HS-27A (cell line): ENCODE measurements at regions not wholly inside any gene's neighbourhood (a gene's known extent, or its start where the extent isn't known, plus 50 kb on each side); places are given as distances from the start of the nearest gene placed in this dataset.
"Not testable (repeated sequence)": the region's sequence is repeated elsewhere in the genome, so short reads cannot be mapped to it uniquely, and the experiment has no call there.

ENCODE experiments used
- DNase-seq: peaks from one replicate; pipeline ENCODE4 v3.0.0-alpha.2; 2012; ENCODE audit warnings: low read depth, missing footprints

GRCh38 chr5:111635151-111635902, 121.7 kb downstream of the NREP start:
- DNase-seq, result no peak

GRCh38 chr5:111631328-111631727, 119.0 kb upstream of the STARD4 start:
- DNase-seq, result no peak

DNA sequence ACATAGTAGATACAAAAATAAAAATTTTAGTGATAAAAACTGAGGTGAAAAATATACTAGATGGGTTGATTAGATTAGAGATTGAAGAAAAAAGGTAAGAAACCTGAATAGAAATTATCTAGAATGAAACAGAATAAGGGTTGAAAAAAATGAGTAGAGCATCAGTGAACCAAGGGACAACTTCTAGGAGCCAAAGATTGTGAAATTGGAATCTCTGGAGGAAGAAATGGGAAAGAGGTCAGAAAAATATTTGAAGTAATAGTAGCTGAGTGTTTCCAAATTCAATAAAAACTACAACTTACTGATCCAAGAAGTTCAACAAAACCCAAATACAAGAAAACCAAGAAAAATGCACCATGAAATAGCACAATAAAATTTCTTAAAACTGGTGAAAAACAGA, 116.6 kb upstream of the STARD4 start:
- no peak for DNase-seq

GRCh38 chr5:111627862-111628261, 115.5 kb upstream of the STARD4 start:
- DNase-seq, result no peak

DNA sequence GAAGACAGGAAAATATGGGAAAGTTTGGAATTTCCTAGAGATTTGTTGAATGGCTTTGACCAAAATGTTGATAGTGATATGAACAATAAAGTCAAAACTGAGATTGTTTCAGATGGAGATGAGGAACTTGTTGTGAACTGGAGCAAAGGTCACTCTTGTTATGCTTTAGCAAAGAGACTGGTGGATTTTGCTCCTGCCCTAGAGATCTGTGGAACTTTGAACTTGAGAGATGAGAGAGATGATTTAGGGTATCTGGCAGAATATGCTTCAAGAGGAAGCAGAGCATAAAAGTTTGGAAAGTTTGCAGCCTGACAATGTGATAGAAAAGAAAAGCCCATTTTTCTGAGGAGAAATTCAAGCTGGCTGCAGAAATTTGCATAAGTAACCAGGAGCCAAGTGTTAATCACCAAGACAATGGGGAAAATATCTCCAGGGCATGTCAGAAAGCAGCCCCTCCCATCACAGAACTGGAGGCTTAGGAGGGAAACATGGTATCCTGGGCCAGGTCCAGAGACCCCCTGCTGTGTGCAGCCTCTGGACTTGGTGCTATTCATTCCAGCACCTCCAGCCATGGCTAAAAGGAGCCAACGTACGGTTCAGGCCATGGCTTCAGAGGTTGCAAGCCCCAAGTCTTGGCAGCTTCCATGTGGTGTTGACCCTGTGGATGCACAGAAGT, 114.3 kb upstream of the STARD4 start:
- no peak for DNase-seq

DNA sequence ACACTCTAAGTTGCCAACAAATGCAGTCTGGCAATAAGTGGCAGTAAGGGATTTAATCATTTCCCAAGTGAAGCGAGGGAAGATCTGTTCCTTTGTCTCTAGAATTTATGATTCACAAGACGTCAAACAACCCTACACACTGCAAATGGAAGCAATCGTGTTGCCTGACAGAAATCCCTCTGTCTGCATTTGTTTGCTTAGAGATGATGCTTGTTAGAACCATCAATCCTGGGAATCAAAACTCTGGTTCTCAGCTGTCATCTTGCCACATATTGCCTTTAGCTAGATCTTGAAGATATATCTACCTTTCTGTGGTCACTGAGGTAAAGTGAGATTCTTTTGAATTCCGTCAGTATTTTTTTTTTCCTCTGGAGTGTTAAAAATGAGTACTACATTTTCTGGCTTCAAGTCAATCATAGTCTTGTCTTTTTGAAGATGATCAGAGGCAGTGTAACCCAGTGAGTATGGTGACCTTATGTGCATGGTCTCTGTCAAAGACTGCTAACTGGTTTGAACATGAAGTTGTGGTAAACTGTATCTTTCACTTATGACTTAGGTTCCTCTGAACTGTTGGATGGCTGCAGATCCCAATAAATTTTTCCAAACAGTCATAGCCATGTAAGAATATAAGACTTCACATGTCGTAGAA, 106.4 kb upstream of the STARD4 start:
- DNase-seq, result no peak

- DNase-seq, result no peak
These were observed 102.7 kb upstream of the STARD4 start for GRCh38 chr5:111615054-111615453.

GRCh38 chr5:111612013-111612630, 99.8 kb upstream of the STARD4 start:
- DNase-seq, result not testable (repeated sequence)

GRCh38 chr5:111606194-111606593, 93.9 kb upstream of the STARD4 start:
- no peak for DNase-seq

DNA sequence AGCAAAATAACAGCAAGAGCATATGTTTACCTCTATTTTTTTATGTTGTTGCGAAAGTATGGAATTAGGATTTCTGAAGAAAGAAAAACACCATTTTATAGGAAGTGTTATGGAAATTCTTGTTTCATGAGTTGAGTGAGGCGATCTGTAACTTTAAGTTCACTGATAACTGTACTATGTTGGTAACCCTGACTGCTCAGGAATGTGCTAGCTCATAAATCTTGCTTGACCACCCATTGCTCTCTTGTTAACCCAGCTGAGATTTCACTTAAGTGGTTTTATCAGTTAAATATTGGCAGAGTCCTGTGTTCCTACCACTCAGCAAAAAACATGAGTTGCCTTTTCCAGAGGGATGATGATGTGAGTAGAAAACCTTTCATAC, 91.1 kb upstream of the STARD4 start:
- no peak for DNase-seq

GRCh38 chr5:111602817-111603445, 90.6 kb upstream of the STARD4 start:
- no peak for DNase-seq

- DNase-seq, result no peak
These were observed 86.7 kb upstream of the STARD4 start for GRCh38 chr5:111598996-111599395.

- no peak for DNase-seq
These were observed 85.2 kb upstream of the STARD4 start for GRCh38 chr5:111597491-111597890.

DNA sequence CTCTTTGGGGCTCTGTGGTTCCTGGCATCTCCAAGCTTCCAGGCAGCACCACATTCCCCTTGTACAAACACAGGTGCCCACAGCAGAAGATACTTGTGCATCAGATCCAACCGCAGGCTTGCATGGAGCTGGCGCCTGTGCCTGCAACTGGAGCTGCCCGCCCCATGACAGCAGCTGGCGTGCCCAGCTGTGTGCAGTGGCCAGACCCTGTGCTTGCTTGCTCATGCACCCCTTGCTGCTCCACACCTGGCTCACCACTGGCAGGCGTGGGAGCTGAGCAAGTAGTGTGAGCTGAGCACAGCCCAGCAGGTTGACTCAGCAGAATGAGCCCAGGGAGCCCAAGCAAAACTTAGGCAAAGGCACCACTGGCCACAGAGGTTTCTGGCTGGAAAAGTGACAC, 84.4 kb upstream of the STARD4 start:
- DNase-seq, result no peak

DNA sequence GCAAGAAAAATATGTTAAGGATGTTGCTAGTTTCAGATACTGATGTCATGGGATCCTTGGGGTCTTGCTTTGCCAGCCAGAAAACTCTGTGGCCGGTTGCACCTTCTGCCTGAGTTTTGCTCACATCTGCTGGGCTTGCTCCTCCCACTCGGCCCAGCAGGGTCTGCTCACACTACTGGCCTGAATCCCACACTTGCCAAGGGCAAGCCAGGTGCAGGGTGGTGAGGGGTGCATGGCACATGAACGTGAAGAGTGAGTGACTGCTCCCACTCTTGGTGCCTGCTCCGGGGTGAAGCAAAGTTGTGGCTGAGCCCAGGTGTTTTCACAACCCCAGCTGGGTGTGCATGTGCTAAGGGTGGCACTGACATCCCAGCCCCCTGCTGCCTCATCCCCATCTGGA, 83.1 kb upstream of the STARD4 start:
- no peak for DNase-seq

GRCh38 chr5:111589316-111589715, 77.0 kb upstream of the STARD4 start:
- DNase-seq, result no peak

DNA sequence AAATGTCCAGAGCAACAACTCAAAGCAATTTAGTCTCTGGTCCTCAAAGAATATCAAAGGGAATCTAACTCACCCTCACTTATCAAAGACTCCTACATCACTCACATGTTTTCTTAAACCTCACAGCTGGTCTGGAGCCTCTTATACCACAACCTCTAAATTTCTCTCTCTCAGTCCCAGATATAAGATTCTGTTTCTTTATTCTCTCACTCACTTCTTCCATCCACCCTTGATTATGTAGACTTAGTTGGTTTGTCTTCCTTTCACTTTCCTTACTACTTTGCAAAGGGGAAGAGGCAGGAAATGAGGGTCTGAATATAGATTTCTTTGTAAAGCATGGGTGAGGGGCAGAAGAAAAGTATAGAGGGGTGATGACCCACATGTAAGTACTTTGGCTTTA, 75.4 kb upstream of the STARD4 start:
- DNase-seq, result no peak

DNA sequence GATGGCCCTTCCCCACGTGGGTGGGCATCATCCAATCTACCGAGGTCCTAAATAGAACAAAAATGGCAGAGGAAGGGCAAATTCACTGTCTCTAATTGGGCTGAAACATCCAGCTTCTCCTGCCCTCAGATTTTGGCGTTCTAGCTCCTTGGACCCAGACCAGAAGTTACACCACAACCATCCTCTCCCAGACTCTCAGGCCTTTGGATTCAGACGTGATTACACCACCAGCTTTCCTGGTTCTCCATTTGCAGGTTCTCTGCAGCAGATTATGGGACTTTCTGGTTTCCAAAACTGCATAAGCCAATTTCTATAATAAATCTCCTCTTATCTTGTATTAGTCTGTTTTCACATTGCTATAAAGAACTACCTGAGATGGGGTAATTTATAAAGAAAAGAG, 73.6 kb upstream of the STARD4 start:
- DNase-seq, result no peak

DNA sequence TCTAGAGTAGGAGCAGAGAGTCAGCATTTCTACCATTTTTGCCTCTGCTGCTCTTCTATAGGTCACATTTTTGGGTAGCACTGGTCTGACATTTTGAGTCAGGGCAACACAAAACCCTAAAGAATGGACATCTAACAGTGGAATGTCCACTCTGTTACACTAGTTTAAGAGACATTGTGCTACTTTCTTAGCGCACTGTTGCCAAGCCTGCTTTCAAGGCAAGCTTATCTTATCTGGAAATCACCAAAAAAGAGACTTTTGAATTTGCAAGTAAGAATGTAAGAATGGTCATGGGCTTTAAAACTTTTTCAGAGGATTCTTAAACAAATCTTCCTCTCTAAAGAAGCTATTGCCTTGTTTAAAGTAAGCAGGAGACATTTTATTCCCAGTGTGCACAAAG, 73.0 kb upstream of the STARD4 start:
- DNase-seq, result no peak

- no peak for DNase-seq
These were observed 72.3 kb upstream of the STARD4 start for GRCh38 chr5:111584651-111585050.

GRCh38 chr5:111583758-111584203, 71.4 kb upstream of the STARD4 start:
- no peak for DNase-seq

GRCh38 chr5:111582993-111583601, 70.8 kb upstream of the STARD4 start:
- DNase-seq, result peak; percentile 38
